COLO829 (cell line): ENCODE measurements at regions not wholly inside any gene's neighbourhood (a gene's known extent, or its start where the extent isn't known, plus 50 kb on each side); places are given as distances from the start of the nearest gene placed in this dataset.

ENCODE experiments used
- DNase-seq: peaks from one replicate; pipeline ENCODE4 v3.0.0; 2012; ENCODE audit warnings: low spot score

DNA sequence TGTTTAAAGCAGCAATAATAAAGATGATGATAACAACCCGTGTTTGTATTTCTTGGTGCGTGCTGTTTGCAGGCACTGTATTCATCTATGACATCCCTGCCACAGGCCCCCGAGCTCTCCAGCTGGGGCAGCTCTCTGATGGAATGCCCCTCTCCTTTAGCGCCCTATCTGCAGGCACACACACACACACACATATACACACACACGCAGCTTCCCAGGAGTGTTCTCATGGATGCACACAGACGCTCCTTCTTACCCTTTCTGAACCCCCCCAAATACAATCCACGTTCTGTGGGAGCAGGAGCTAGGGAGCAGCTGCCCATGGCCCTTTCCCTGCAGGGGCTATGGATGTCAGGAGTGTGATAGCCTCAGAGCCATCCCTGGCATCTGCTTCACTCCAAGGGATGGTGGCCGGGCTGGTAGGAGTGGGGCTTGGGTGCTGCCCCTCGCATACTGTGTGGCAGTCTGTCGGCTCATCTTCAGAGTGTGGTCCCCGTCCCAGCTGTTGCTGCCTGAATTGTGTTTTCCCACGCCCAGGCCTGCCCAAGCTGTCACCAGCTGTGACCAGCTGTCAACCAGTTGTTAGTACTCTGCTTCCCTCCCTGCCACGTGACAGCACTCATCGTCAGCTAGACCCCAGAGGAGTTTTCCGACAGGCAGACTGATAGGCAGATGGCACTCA is 50.8 kb upstream of the MYCN start:
- no peak for DNase-seq

DNA sequence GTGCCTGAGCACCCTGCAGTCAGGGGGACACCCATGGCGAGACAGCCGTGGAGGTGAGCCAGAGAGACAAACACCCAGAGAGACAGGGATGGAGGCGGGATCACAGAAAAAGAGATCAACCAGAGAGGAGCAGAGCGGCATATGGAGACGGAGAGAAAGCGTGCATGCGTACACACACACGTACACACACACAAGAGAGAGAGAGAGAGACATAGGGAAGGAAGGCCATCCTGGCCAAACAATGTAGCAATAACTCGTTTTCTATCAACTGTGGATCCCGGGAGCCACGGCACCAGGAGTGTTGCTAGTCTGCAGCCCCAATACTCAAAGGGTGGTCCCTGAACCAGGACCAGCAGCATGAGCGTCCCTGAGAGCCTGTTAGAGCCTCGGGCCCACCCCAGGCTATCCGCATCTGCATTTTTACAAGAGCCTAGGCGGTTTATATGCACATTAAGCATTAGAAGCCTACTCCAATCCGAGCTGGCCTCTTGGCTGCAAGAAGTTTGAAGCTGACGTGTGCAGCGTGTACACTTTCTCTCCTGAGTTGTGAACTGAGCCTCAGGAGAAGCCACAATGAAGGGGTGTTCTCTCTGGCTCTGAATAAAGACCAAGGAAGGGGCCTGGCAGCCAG is 50.1 kb upstream of the MYCN start:
- no peak for DNase-seq
